ENCODE measurements at regions not wholly inside any gene's neighbourhood (a gene's known extent, or its start where the extent isn't known, plus 50 kb on each side); places are given as distances from the start of the nearest gene placed in this dataset.

DNA sequence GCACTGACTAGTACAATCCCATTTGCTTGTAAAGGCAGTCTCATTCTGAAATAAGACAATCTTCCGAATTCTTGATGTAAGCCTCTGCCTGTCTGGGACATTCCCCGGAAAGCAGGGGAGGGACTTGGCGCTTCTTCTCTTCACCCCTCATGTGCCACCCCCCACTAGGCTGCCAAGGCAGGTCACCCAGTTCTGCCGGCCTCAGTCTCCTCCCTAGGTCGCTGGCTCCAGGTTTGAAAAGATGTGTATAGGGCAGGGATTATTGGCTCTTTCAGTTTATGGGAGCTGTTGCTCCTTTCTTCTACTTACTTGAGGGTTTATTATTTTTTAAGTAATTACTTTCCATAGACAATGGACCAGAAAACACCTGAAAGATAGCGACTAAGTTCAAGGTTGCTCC, 158.1 kb upstream of the RPS6KA2 start:
- TF ChIP-seq, protein P1, sequence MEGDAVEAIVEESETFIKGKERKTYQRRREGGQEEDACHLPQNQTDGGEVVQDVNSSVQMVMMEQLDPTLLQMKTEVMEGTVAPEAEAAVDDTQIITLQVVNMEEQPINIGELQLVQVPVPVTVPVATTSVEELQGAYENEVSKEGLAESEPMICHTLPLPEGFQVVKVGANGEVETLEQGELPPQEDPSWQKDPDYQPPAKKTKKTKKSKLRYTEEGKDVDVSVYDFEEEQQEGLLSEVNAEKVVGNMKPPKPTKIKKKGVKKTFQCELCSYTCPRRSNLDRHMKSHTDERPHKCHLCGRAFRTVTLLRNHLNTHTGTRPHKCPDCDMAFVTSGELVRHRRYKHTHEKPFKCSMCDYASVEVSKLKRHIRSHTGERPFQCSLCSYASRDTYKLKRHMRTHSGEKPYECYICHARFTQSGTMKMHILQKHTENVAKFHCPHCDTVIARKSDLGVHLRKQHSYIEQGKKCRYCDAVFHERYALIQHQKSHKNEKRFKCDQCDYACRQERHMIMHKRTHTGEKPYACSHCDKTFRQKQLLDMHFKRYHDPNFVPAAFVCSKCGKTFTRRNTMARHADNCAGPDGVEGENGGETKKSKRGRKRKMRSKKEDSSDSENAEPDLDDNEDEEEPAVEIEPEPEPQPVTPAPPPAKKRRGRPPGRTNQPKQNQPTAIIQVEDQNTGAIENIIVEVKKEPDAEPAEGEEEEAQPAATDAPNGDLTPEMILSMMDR (IDR thresholded peaks at IDR 0.05; ENCODE audit: extremely low read depth in 1 of 2, insufficient read depth in 1 of 2, low read depth in 1 of 2, low read length in 2 of 2), result no peak
- TF ChIP-seq, protein P2, sequence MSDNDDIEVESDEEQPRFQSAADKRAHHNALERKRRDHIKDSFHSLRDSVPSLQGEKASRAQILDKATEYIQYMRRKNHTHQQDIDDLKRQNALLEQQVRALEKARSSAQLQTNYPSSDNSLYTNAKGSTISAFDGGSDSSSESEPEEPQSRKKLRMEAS (IDR thresholded peaks at IDR 0.05; ENCODE audit: insufficient read depth, insufficient read length), result no peak
- TF ChIP-seq POLR2A (IDR thresholded peaks at IDR 0.05; ENCODE audit: low read depth, low read length), result no peak

Data from endothelial cell of umbilical vein (primary cell).